Astrocyte (in vitro differentiated cells and primary cell): ENCODE measurements at regions not wholly inside any gene's neighbourhood (a gene's known extent, or its start where the extent isn't known, plus 50 kb on each side); places are given as distances from the start of the nearest gene placed in this dataset.

Source experiments
- EZH2 ChIP-seq: IDR thresholded peaks from 2 replicates; pipeline ENCODE4 v1.6.1; 2012; ENCODE audit warnings: mild to moderate bottlenecking, low read length, inconsistent platforms; ENCODE audit not compliant: insufficient read depth
- TF ChIP-seq, protein P1 (sequence below): IDR thresholded peaks from 2 replicates; pipeline ENCODE4 v1.5.1; 2011; ENCODE audit warnings: low read depth, mild to moderate bottlenecking, inconsistent platforms, low read length, moderate library complexity; ENCODE audit not compliant: insufficient read depth

DNA sequence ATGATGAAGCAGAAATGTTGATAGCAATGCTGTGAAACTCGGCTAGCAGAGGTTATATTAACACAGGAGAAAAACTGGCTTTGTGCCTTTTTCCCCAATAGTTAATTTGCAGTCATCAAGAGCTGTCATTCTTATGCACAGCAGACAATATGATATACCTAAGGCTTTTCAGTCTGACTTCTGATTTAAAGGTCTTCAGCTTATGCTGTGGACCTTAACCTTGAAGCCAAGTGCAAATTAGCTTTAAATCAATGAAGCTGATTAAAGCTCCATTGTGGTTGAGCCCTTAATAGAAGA is 171.6 kb upstream of the ID4 start:
- TF ChIP-seq, protein P1, sequence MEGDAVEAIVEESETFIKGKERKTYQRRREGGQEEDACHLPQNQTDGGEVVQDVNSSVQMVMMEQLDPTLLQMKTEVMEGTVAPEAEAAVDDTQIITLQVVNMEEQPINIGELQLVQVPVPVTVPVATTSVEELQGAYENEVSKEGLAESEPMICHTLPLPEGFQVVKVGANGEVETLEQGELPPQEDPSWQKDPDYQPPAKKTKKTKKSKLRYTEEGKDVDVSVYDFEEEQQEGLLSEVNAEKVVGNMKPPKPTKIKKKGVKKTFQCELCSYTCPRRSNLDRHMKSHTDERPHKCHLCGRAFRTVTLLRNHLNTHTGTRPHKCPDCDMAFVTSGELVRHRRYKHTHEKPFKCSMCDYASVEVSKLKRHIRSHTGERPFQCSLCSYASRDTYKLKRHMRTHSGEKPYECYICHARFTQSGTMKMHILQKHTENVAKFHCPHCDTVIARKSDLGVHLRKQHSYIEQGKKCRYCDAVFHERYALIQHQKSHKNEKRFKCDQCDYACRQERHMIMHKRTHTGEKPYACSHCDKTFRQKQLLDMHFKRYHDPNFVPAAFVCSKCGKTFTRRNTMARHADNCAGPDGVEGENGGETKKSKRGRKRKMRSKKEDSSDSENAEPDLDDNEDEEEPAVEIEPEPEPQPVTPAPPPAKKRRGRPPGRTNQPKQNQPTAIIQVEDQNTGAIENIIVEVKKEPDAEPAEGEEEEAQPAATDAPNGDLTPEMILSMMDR, result no peak
- TF ChIP-seq EZH2, result no peak
